ENCODE measurements at regions not wholly inside any gene's neighbourhood (a gene's known extent, or its start where the extent isn't known, plus 50 kb on each side); places are given as distances from the start of the nearest gene placed in this dataset.
A peak's percentile ranks its signal among the peaks of the same experiment; 100 is the strongest.

GRCh38 chr15:87632364-87632763 lies 624.2 kb downstream of the NTRK3 start:
- Histone ChIP-seq H3K79me2 (ENCODE audit: insufficient read depth, low read length) (no peaks in the 10 kb centered on the region), H3K9me3 (ENCODE audit: low read depth, low read length) (no peaks in the 10 kb centered on the region), H3K36me3 (ENCODE audit: insufficient read depth, low read length) (no peaks in the 10 kb centered on the region), H4K20me1 (ENCODE audit: insufficient read depth, low read length) (no peaks in the 10 kb centered on the region), H2AFZ (ENCODE audit: low read length) (no peak overlapping the region), H3K4me3 (ENCODE audit: insufficient read depth, low read length) (no peak overlapping the region), H3K27ac (ENCODE audit: low read depth, low read length) (no peak overlapping the region), H3K4me1 (ENCODE audit: insufficient read depth, low read length) (no peaks in the 10 kb centered on the region), H3K4me2 (ENCODE audit: insufficient read depth, low read length) (no peak overlapping the region), H3K27me3 (ENCODE audit: insufficient read depth, low read length) (no peaks in the 10 kb centered on the region)
- DNase-seq (ENCODE audit: insufficient read length, low spot score, missing footprints), result no peak
- TF ChIP-seq, protein P1, sequence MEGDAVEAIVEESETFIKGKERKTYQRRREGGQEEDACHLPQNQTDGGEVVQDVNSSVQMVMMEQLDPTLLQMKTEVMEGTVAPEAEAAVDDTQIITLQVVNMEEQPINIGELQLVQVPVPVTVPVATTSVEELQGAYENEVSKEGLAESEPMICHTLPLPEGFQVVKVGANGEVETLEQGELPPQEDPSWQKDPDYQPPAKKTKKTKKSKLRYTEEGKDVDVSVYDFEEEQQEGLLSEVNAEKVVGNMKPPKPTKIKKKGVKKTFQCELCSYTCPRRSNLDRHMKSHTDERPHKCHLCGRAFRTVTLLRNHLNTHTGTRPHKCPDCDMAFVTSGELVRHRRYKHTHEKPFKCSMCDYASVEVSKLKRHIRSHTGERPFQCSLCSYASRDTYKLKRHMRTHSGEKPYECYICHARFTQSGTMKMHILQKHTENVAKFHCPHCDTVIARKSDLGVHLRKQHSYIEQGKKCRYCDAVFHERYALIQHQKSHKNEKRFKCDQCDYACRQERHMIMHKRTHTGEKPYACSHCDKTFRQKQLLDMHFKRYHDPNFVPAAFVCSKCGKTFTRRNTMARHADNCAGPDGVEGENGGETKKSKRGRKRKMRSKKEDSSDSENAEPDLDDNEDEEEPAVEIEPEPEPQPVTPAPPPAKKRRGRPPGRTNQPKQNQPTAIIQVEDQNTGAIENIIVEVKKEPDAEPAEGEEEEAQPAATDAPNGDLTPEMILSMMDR (IDR thresholded peaks at IDR 0.05; ENCODE audit: extremely low read depth, low read depth, low read length), result no peak

DNA sequence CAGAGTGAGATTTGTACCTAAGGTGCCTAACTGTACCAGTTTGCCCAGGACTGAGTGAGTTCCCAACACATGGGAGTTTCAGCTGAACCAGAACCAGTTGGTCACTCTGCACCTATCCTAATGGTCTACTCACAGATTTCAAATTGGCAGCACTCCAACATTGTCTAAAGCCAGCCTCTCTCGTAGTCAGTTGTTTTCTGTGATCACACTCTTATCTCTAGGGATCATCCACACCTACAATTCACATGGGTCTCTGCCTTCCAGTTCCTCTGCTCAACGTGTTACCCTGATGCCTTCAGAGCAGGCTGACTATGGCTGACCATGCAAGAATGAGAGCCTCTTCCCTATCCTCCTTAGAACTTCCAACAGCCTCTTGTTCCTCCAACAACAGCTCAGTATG lies 624.8 kb downstream of the NTRK3 start:
- H3K79me2 ChIP-seq (ENCODE audit: insufficient read depth, low read length), result no peaks in the 10 kb centered on the region
- no peak overlapping the region for H3K27ac ChIP-seq (ENCODE audit: low read depth, low read length)
- no peaks in the 10 kb centered on the region for H3K4me1 ChIP-seq (ENCODE audit: insufficient read depth, low read length)
- TF ChIP-seq, protein P1 (IDR thresholded peaks at IDR 0.05; ENCODE audit: extremely low read depth, low read depth, low read length), result no peak
- H3K9me3 ChIP-seq (ENCODE audit: low read depth, low read length), result no peaks in the 10 kb centered on the region
- H3K4me2 ChIP-seq (ENCODE audit: insufficient read depth, low read length), result no peak overlapping the region
- H2AFZ ChIP-seq (ENCODE audit: low read length), result no peak overlapping the region
- H3K36me3 ChIP-seq (ENCODE audit: insufficient read depth, low read length), result no peaks in the 10 kb centered on the region
- no peak overlapping the region for H3K4me3 ChIP-seq (ENCODE audit: insufficient read depth, low read length)
- no peaks in the 10 kb centered on the region for H4K20me1 ChIP-seq (ENCODE audit: insufficient read depth, low read length)
- no peaks in the 10 kb centered on the region for H3K27me3 ChIP-seq (ENCODE audit: insufficient read depth, low read length)
- DNase-seq (ENCODE audit: insufficient read length, low spot score, missing footprints), result no peak

DNA sequence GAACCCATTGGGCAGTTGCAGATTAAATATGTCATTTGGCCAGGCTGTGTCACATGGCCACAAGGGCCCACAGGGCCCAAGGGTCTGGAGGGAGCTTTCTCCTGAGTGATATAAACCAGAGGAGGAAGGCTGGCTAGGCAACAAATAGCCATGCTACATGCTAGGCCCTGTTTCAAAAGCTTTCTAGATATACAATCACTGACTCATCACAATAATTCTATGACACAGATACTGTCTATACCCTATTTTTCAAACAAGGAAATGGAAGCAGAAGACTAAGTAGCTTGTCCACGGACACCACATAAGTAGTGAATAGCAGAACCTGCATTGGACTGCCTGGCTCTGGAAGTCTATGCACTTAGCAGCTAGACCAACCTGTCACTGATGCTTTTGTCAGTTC lies 625.4 kb downstream of the NTRK3 start:
- no peak for DNase-seq (ENCODE audit: insufficient read length, low spot score, missing footprints)
- no peaks in the 10 kb centered on the region for H3K4me1 ChIP-seq (ENCODE audit: insufficient read depth, low read length)
- TF ChIP-seq, protein P1 (IDR thresholded peaks at IDR 0.05; ENCODE audit: extremely low read depth, low read depth, low read length), result no peak
- no peak overlapping the region for H3K27ac ChIP-seq (ENCODE audit: low read depth, low read length)
- H3K4me2 ChIP-seq (ENCODE audit: insufficient read depth, low read length), result no peak overlapping the region
- no peaks in the 10 kb centered on the region for H3K27me3 ChIP-seq (ENCODE audit: insufficient read depth, low read length)
- no peaks in the 10 kb centered on the region for H3K79me2 ChIP-seq (ENCODE audit: insufficient read depth, low read length)
- H3K4me3 ChIP-seq (ENCODE audit: insufficient read depth, low read length), result no peak overlapping the region
- no peaks in the 10 kb centered on the region for H3K36me3 ChIP-seq (ENCODE audit: insufficient read depth, low read length)
- H3K9me3 ChIP-seq (ENCODE audit: low read depth, low read length), result no peaks in the 10 kb centered on the region
- no peak overlapping the region for H2AFZ ChIP-seq (ENCODE audit: low read length)
- H4K20me1 ChIP-seq (ENCODE audit: insufficient read depth, low read length), result no peaks in the 10 kb centered on the region

DNA sequence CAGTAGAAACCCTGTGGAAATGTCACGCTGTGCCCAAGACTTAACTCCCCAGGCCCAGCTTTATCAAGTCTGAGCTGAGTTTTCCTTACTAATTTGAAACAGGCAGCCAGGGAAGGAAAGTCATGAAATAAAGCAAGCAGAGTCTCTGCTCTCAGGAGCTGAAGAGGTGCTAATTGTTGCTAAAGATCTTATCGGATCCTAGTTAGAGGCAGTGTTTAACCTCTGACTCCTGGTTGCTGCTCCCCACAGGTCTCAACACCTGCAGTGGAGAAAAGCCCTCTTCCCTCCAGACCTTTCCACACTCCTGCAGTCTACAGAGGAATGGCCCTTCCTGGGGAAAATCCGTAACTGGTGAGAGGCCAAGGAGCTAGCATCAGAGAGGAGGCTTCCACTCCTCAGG lies 628.2 kb downstream of the NTRK3 start:
- DNase-seq (ENCODE audit: insufficient read length, low spot score, missing footprints), result peak; percentile 53
- Histone ChIP-seq H3K27ac (ENCODE audit: low read depth, low read length) (no peak overlapping the region), H3K79me2 (ENCODE audit: insufficient read depth, low read length) (no peaks in the 10 kb centered on the region), H3K4me2 (ENCODE audit: insufficient read depth, low read length) (no peak overlapping the region), H3K27me3 (ENCODE audit: insufficient read depth, low read length) (no peaks in the 10 kb centered on the region), H3K36me3 (ENCODE audit: insufficient read depth, low read length) (no peaks in the 10 kb centered on the region), H3K4me3 (ENCODE audit: insufficient read depth, low read length) (no peak overlapping the region), H2AFZ (ENCODE audit: low read length) (no peak overlapping the region), H3K9me3 (ENCODE audit: low read depth, low read length) (no peaks in the 10 kb centered on the region), H4K20me1 (ENCODE audit: insufficient read depth, low read length) (no peaks in the 10 kb centered on the region), H3K4me1 (ENCODE audit: insufficient read depth, low read length) (no peaks in the 10 kb centered on the region)
- TF ChIP-seq, protein P1 (IDR thresholded peaks at IDR 0.05; ENCODE audit: extremely low read depth, low read depth, low read length), result no peak

All from osteoblast (primary cell).